Common myeloid progenitor, CD34-positive (primary cell): ENCODE measurements at regions not wholly inside any gene's neighbourhood (a gene's known extent, or its start where the extent isn't known, plus 50 kb on each side); places are given as distances from the start of the nearest gene placed in this dataset.

Experiments used
- CTCF ChIA-PET: fragments of 350-600 bp; sonication (Branson Sonifier 250); formaldehyde crosslinking; loops from one replicate; lab custom pipeline; 2021; ENCODE audit warnings: antibody characterized with exemption; lab: Charles Lee
- POLR2A ChIA-PET: fragments of 350-600 bp; sonication (Branson Sonifier 250); formaldehyde crosslinking; loops from one replicate; lab custom pipeline; 2021; ENCODE audit warnings: antibody characterized with exemption; lab: Charles Lee
- DNase-seq, 3 donors: peaks; one replicate each; pipeline versions ENCODE4 v3.0.0 to v3.0.0-alpha.2; 2013
- H3K27ac ChIP-seq, 2 experiments: 1 replicate in 1 of 2; 2 replicates in 1 of 2; pipeline ENCODE4 v1.7.0; 2013; ENCODE audit warnings: inconsistent platforms in 2 of 2, low read length in 2 of 2, mild to moderate bottlenecking in 2 of 2, low read depth in 1 of 2, moderate library complexity in 1 of 2; ENCODE audit not compliant: severe bottlenecking in 2 of 2, insufficient read depth in 1 of 2, poor library complexity in 1 of 2
- H3K27me3 ChIP-seq, 5 experiments: replicated peaks in 2 of 5; 1 replicate in 3 of 5; 2 replicates in 2 of 5; pipeline versions ENCODE4 v1.6.1 to v1.7.0; 2013; ENCODE audit warnings: low read length in 4 of 5, mild to moderate bottlenecking in 2 of 5, moderate library complexity in 2 of 5, inconsistent platforms in 1 of 5; ENCODE audit not compliant: insufficient read depth in 5 of 5, control insufficient read depth in 4 of 5
- H3K36me3 ChIP-seq, 4 experiments: 1 replicate in 2 of 4; 2 replicates in 2 of 4; pipeline versions ENCODE4 v1.6.1 to v1.7.0; 2013; ENCODE audit warnings: low read length in 3 of 4, control low read depth in 1 of 4, mild to moderate bottlenecking in 1 of 4; ENCODE audit not compliant: control insufficient read depth in 4 of 4, insufficient read depth in 4 of 4
- H3K4me1 ChIP-seq, 4 experiments: 1 replicate in 3 of 4; 2 replicates in 1 of 4; pipeline versions ENCODE4 v1.6.1 to v1.7.1; 2013; ENCODE audit warnings: low read length in 3 of 4, mild to moderate bottlenecking in 3 of 4, control low read depth in 1 of 4, inconsistent platforms in 1 of 4, moderate library complexity in 1 of 4; ENCODE audit not compliant: control insufficient read depth in 4 of 4, insufficient read depth in 4 of 4; ENCODE audit errors: control extremely low read depth in 1 of 4
- H3K4me3 ChIP-seq, 7 experiments: 1 replicate in 4 of 7; 2 replicates in 3 of 7; pipeline versions ENCODE4 v1.5.1 to v1.7.0; 2013; ENCODE audit warnings: mild to moderate bottlenecking in 7 of 7, low read length in 6 of 7, moderate library complexity in 6 of 7, inconsistent platforms in 2 of 7, low read depth in 2 of 7, control low read depth in 1 of 7; ENCODE audit not compliant: insufficient read depth in 4 of 7, control insufficient read depth in 1 of 7; ENCODE audit errors: extremely low read depth in 1 of 7
- H3K9me3 ChIP-seq, 5 experiments: 1 replicate in 4 of 5; 2 replicates in 1 of 5; pipeline versions ENCODE4 v1.6.1 to v1.7.1; 2013; ENCODE audit warnings: low read length in 4 of 5, mild to moderate bottlenecking in 2 of 5, inconsistent platforms in 1 of 5, low read depth in 1 of 5, moderate library complexity in 1 of 5; ENCODE audit not compliant: control insufficient read depth in 4 of 5, insufficient read depth in 2 of 5; ENCODE audit errors: control extremely low read depth in 1 of 5
- WGBS: methylation state at CpG from one replicate; pipeline ENCODE4 v1.1.5; 2013; ENCODE audit not compliant: insufficient coverage; 5-methylcytosine and 5-hydroxymethylcytosine counted together

DNA sequence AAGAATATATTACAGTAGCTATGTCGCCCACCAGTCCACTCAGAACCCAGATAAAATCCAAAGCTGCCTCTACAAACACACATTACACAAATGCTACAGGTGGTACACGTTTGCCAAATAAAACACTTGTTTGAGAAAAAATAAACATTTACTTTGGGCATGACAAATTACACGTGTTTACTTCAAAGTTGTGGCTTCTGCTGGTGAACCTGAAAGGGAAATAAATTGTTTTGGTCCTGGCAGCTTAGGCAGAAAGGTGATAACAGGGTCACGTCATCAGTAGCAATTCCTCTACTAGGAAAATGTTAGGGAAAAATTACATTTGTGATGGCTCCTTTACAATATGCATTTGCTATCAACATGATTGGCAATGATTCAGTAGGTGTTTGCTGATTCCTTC, 497.3 kb upstream of the WWC1 start:
- peaks cover 0 to 1% (median 0%) of the 10 kb centered on the region in 5 experiments for H3K9me3 ChIP-seq
- no peaks in the 10 kb centered on the region for H3K4me1 ChIP-seq
- no peaks in the 10 kb centered on the region for H3K36me3 ChIP-seq
- H3K27me3 ChIP-seq, result no peaks in the 10 kb centered on the region
- no peak overlapping the region for H3K4me3 ChIP-seq
- H3K27ac ChIP-seq, result no peak overlapping the region
- ChIA-PET POLR2A (no interaction called here), CTCF (interaction anchor here (0.6 kb wide), 1 partner anchor 11 kb away, joined by 3 read pairs; no protein-coding TSS in a partner anchor)
- no peak for DNase-seq
- 84% methylated on average over 3 of the region's 4 CpGs for WGBS

DNA sequence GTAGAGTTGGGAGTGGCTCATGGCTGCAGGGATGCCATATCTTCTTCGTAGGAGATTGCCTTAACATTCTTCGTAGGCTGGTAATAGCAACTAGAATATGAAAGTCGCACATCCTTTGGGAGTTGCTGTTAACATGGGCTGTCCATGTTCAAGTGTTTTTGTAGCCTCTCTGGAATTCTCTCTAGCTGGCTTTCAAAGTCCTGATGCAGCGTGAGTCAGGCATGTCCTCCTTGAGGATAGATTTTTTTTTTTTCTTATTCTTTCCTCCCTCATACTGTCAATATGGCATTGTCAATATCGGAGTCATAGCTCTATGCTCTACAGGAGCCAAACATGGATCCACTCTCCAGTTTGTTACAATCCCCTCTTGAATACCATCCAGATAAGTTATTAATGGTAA, 494.8 kb upstream of the WWC1 start:
- 100% methylated on average over 3 of the region's 5 CpGs for WGBS
- no peaks in the 10 kb centered on the region for H3K27me3 ChIP-seq
- H3K4me3 ChIP-seq, result no peak overlapping the region
- ChIA-PET CTCF (no interaction called here), POLR2A (no interaction called here)
- no peaks in the 10 kb centered on the region for H3K4me1 ChIP-seq
- H3K9me3 ChIP-seq, result peaks cover 0 to 1% (median 0%) of the 10 kb centered on the region in 5 experiments
- no peaks in the 10 kb centered on the region for H3K36me3 ChIP-seq
- DNase-seq, result no peak
- no peak overlapping the region for H3K27ac ChIP-seq

- ChIA-PET CTCF (no interaction called here), POLR2A (no interaction called here)
- H3K9me3 ChIP-seq, result peaks cover 0 to 1% (median 0%) of the 10 kb centered on the region in 5 experiments
- H3K4me3 ChIP-seq, result no peak overlapping the region
- H3K4me1 ChIP-seq, result no peaks in the 10 kb centered on the region
- WGBS, result 100% methylated on average over 3 of the region's 3 CpGs
- no peak for DNase-seq
- H3K36me3 ChIP-seq, result no peaks in the 10 kb centered on the region
- H3K27me3 ChIP-seq, result peaks cover 0 to 2% (median 0%) of the 10 kb centered on the region in 5 experiments
- no peak overlapping the region for H3K27ac ChIP-seq
Observed at GRCh38 chr5:167797933-167798332, 493.5 kb upstream of the WWC1 start.

DNA sequence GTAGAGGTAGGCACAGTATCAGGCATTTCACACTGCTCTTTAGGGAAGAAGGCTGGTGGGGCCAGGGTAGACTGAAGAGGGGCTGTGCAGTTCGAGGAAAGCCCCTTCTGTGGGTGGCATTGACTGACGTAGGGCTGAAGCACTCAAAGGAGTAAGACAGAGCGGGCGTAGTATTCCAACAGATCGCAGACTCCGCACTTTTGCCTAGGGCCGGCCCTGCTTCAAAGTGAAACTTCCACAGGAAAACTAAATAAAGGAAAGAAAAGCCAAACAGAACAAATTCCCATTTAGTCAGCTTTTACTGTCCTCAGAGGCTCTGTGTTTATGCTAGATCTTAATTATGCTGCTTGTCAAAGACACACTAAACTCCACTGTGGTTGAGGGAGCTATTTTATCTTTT, 493.0 kb upstream of the WWC1 start:
- Histone ChIP-seq H3K9me3 (peaks cover 0 to 1% (median 0%) of the 10 kb centered on the region in 5 experiments), H3K27ac (no peak overlapping the region), H3K27me3 (peaks cover 0 to 4% (median 0%) of the 10 kb centered on the region in 5 experiments), H3K4me3 (no peak overlapping the region), H3K36me3 (no peaks in the 10 kb centered on the region), H3K4me1 (no peaks in the 10 kb centered on the region)
- ChIA-PET CTCF (no interaction called here), POLR2A (no interaction called here)
- DNase-seq, result no peak
- WGBS, result 95% methylated on average over 7 of the region's 7 CpGs

GRCh38 chr5:167800427-167800826, 491.0 kb upstream of the WWC1 start:
- CTCF ChIA-PET, result no interaction called here
- 100% methylated on average over 3 of the region's 4 CpGs for WGBS
- H3K4me3 ChIP-seq, result no peak overlapping the region
- peaks cover 0 to 1% (median 0%) of the 10 kb centered on the region in 5 experiments for H3K9me3 ChIP-seq
- no peaks in the 10 kb centered on the region for H3K4me1 ChIP-seq
- H3K27me3 ChIP-seq, result peaks cover 0 to 4% (median 0%) of the 10 kb centered on the region in 5 experiments
- no peak overlapping the region for H3K27ac ChIP-seq
- no peak for DNase-seq
- POLR2A ChIA-PET, result no interaction called here
- no peaks in the 10 kb centered on the region for H3K36me3 ChIP-seq

- Histone ChIP-seq H3K27me3 (peaks cover 0 to 4% (median 0%) of the 10 kb centered on the region in 5 experiments), H3K4me3 (no peak overlapping the region), H3K36me3 (no peaks in the 10 kb centered on the region), H3K4me1 (no peaks in the 10 kb centered on the region), H3K9me3 (peaks cover 0 to 1% (median 0%) of the 10 kb centered on the region in 5 experiments), H3K27ac (no peak overlapping the region)
- ChIA-PET CTCF (interaction anchor here (1.5 kb wide), 1 partner anchor 11 kb away, joined by 3 read pairs; no protein-coding TSS in a partner anchor), POLR2A (no interaction called here)
- DNase-seq, result no peak
- 100% methylated on average over 2 of the region's 4 CpGs for WGBS
Observed at GRCh38 chr5:167801999-167802398, 489.4 kb upstream of the WWC1 start.

DNA sequence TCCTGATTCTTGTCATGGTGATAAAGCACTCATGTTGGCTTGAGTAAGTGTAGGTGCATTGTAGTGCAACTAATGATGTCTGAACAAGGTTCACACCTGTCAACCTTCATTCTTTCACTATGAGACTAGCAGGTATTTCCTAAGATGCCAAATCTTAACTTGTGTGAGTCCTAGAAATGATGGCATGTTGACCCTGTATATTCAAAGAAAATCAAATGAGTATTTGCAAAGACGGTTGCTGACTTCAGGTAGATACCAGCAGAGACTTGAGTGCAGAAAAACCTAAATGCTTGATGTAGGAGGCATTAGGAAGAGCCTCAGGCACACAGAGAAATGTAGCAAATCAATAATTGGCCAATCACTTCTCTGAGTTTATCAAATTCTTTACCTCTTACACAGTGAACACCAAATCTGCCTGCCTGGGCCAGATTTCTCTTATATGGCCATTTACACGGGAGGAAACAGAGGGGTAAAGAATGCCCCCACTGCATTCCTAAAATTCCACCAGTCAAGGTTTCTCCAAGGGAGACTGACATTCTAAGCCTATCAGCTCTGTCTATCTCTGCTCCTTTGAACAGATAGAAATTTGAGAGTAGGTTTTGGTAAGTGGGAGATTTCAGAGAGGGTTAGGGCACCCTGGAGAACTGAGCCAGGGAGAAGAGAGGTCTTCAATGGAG, 488.6 kb upstream of the WWC1 start:
- Histone ChIP-seq H3K9me3 (peaks cover 0 to under 1% (median 0%) of the 10 kb centered on the region in 5 experiments), H3K4me1 (no peaks in the 10 kb centered on the region), H3K36me3 (no peaks in the 10 kb centered on the region), H3K4me3 (no peak overlapping the region), H3K27me3 (peaks cover 0 to 4% (median 0%) of the 10 kb centered on the region in 5 experiments), H3K27ac (no peak overlapping the region)
- 100% methylated on average over 1 of the region's 2 CpGs for WGBS
- CTCF ChIA-PET, result interaction anchor here (0.5 to 1.5 kb wide), 2 partner anchors 10 to 563 kb away, joined by 3 read pairs; no protein-coding TSS in a partner anchor
- POLR2A ChIA-PET, result no interaction called here
- no peak for DNase-seq
